WTC11 (cell line): ENCODE measurements at regions not wholly inside any gene's neighbourhood (a gene's known extent, or its start where the extent isn't known, plus 50 kb on each side); places are given as distances from the start of the nearest gene placed in this dataset.

Experiments
- ATAC-seq: fragments of 200-7000 bp; cut with Tn5 transposase; 2 replicates; pipeline ENCODE4 v1.10.0; 2021; ENCODE audit warnings: mild to moderate bottlenecking, moderate library complexity
- CTCF ChIA-PET: fragments of 300-600 bp; sonication (Branson Sonifier 250); formaldehyde crosslinking; loops from one replicate; lab custom pipeline; 2021; ENCODE audit warnings: antibody characterized with exemption; lab: Charles Lee
- POLR2A ChIA-PET: fragments of 350-600 bp; sonication (Branson Sonifier 250); formaldehyde crosslinking; loops from one replicate; lab custom pipeline; 2021; ENCODE audit warnings: antibody characterized with exemption; lab: Charles Lee
- DNase-seq: peaks from one replicate; pipeline ENCODE4 v3.0.0; 2021; ENCODE audit warnings: low spot score
- H3K27ac Mint-ChIP-seq: 2 replicates; pipeline ENCODE4 v1.8.0; 2021; ENCODE audit warnings: mixed read lengths
- H3K27me3 Mint-ChIP-seq: 2 replicates; pipeline ENCODE4 v1.8.0; 2021; ENCODE audit warnings: low read depth, mild to moderate bottlenecking, moderate library complexity, mixed read lengths
- H3K36me3 Mint-ChIP-seq: 2 replicates; pipeline ENCODE4 v1.8.0; 2021; ENCODE audit warnings: mixed read lengths
- H3K4me1 Mint-ChIP-seq: 2 replicates; pipeline ENCODE4 v1.8.0; 2022; ENCODE audit warnings: mixed read lengths
- H3K4me3 Mint-ChIP-seq: 2 replicates; pipeline ENCODE4 v1.8.0; 2021; ENCODE audit warnings: mild to moderate bottlenecking, moderate library complexity, mixed read lengths
- H3K9me3 Mint-ChIP-seq: 2 replicates; pipeline ENCODE4 v1.8.0; 2021; ENCODE audit warnings: mixed read lengths
- CBFB ChIP-seq: sonication (generic); formaldehyde crosslinking; IDR thresholded peaks from 2 replicates; pipeline ENCODE4 v1.8.1; 2022; ENCODE audit warnings: mild to moderate bottlenecking, low read depth, missing genetic modification reagents
- ELF4 ChIP-seq: sonication (generic); formaldehyde crosslinking; IDR thresholded peaks from 2 replicates; pipeline ENCODE4 v1.8.1; 2022; ENCODE audit warnings: low read depth, mild to moderate bottlenecking, moderate library complexity, missing genetic modification reagents
- FOXP1 ChIP-seq: sonication (generic); formaldehyde crosslinking; IDR thresholded peaks from 2 replicates; pipeline ENCODE4 v1.8.0; 2022; ENCODE audit warnings: missing genetic modification reagents, mild to moderate bottlenecking, moderate library complexity, borderline replicate concordance
- GABPB1 ChIP-seq: sonication (generic); formaldehyde crosslinking; IDR thresholded peaks from 2 replicates; pipeline ENCODE4 v1.8.1; 2023; ENCODE audit warnings: mild to moderate bottlenecking, missing genetic modification reagents
- MXD4 ChIP-seq: fragments of 250-450 bp; sonication (Bioruptor Pico); IDR thresholded peaks from 2 replicates; pipeline ENCODE4 v1.8.0; 2021; ENCODE audit warnings: mild to moderate bottlenecking, moderate library complexity, borderline replicate concordance
- NFE2L1 ChIP-seq: sonication (generic); formaldehyde crosslinking; IDR thresholded peaks from 2 replicates; pipeline ENCODE4 v1.8.1; 2023; ENCODE audit warnings: missing genetic modification reagents
- OVOL2 ChIP-seq: fragments of 250-450 bp; sonication (Bioruptor Pico); IDR thresholded peaks from 2 replicates; pipeline ENCODE4 v1.9.0; 2021; ENCODE audit warnings: mild to moderate bottlenecking, borderline replicate concordance
- RELA ChIP-seq: sonication (generic); formaldehyde crosslinking; IDR thresholded peaks from 2 replicates; pipeline ENCODE4 v1.8.1; 2022; ENCODE audit warnings: missing genetic modification reagents, mild to moderate bottlenecking, borderline replicate concordance
- SMAD4 ChIP-seq: sonication (generic); formaldehyde crosslinking; IDR thresholded peaks from 2 replicates; pipeline ENCODE4 v1.8.0; 2022; ENCODE audit warnings: mild to moderate bottlenecking, missing genetic modification reagents
- TEAD4 ChIP-seq: sonication (generic); formaldehyde crosslinking; IDR thresholded peaks from 2 replicates; pipeline ENCODE4 v1.8.0; 2022; ENCODE audit warnings: mild to moderate bottlenecking, missing genetic modification reagents
- TP53 ChIP-seq: sonication (generic); formaldehyde crosslinking; IDR thresholded peaks from 2 replicates; pipeline ENCODE4 v1.8.1; 2023; ENCODE audit warnings: mild to moderate bottlenecking, missing genetic modification reagents
- ZNF121 ChIP-seq: sonication (generic); formaldehyde crosslinking; IDR thresholded peaks from 2 replicates; pipeline ENCODE4 v1.8.0; 2023; ENCODE audit warnings: missing genetic modification reagents
- ZNF416 ChIP-seq: fragments of 250-450 bp; sonication (Bioruptor Pico); IDR thresholded peaks from 2 replicates; pipeline ENCODE4 v1.9.0; 2021; ENCODE audit warnings: mild to moderate bottlenecking, inconsistent platforms
- ZNF423 ChIP-seq: fragments of 250-450 bp; sonication (Bioruptor Pico); IDR thresholded peaks from 2 replicates; pipeline ENCODE4 v2.1.2; 2022; ENCODE audit warnings: mild to moderate bottlenecking, moderate library complexity
- TF ChIP-seq, protein P1 (sequence below): sonication (generic); formaldehyde crosslinking; IDR thresholded peaks from 2 replicates; pipeline ENCODE4 v1.8.0; 2022; ENCODE audit warnings: mild to moderate bottlenecking, missing genetic modification reagents
- TF ChIP-seq, protein P2 (sequence below): fragments of 250-450 bp; sonication (Bioruptor Pico); IDR thresholded peaks from 2 replicates; pipeline ENCODE4 v1.9.0; 2021; ENCODE audit warnings: moderate library complexity, mild to moderate bottlenecking, inconsistent platforms, borderline replicate concordance
- TF ChIP-seq, protein P3 (sequence below): sonication (generic); formaldehyde crosslinking; IDR thresholded peaks from 2 replicates; pipeline ENCODE4 v1.8.1; 2022; ENCODE audit warnings: missing genetic modification reagents, borderline replicate concordance
- TF ChIP-seq, protein P4 (sequence below): sonication (generic); formaldehyde crosslinking; IDR thresholded peaks from 2 replicates; pipeline ENCODE4 v1.8.0; 2023; ENCODE audit warnings: mild to moderate bottlenecking, missing genetic modification reagents

DNA sequence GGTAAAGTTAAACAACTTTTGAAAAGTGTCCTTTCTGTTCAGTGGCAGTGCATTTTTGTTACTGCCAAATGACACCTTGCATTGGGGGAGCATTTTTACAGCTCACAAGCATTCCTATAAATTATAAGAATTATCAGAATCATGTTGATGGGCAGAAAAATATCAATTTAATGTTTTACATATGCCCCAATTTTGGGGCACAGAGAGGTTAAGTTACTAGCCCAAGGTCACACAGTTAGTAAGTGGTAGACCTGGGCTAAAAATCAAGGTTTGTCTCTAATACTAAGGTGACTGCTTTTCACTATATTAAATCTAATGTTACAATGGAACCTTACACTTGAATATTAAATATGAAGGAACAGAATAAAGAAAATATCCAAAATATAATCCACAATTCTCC lies 180.1 kb upstream of the IVNS1ABP start:
- no peak for TF ChIP-seq ZNF416 (CRISPR knock-in tag)
- no peak for TF ChIP-seq OVOL2 (CRISPR knock-in tag)
- no peak for TF ChIP-seq RELA
- H3K4me3 Mint-ChIP-seq, result no peak overlapping the region
- H3K9me3 Mint-ChIP-seq, result peaks cover 3% of the 10 kb centered on the region; the same call in 1 of the 2 replicates
- no peaks in the 10 kb centered on the region for H3K4me1 Mint-ChIP-seq
- ChIA-PET POLR2A (no interaction called here), CTCF (no interaction called here)
- no peaks in the 10 kb centered on the region for H3K27me3 Mint-ChIP-seq
- H3K27ac Mint-ChIP-seq, result no peak overlapping the region
- DNase-seq (no peak), ATAC-seq (no peak)
- H3K36me3 Mint-ChIP-seq, result no peaks in the 10 kb centered on the region

- Mint-ChIP-seq H3K4me3 (no peak overlapping the region), H3K27me3 (no peaks in the 10 kb centered on the region), H3K27ac (no peak overlapping the region), H3K4me1 (no peaks in the 10 kb centered on the region), H3K36me3 (no peaks in the 10 kb centered on the region), H3K9me3 (peaks cover 3% of the 10 kb centered on the region; the same call in 1 of the 2 replicates)
- DNase-seq (no peak), ATAC-seq (no peak)
- POLR2A ChIA-PET, result no interaction called here
- TF ChIP-seq ELF4 (CRISPR knock-in tag) (no peak), ZNF423 (no peak), ZNF121 (CRISPR knock-in tag) (no peak), TEAD4 (CRISPR knock-in tag) (no peak), TP53 (CRISPR knock-in tag) (no peak), MXD4 (no peak), CBFB (no peak), SMAD4 (no peak)
- TF ChIP-seq, protein P1, sequence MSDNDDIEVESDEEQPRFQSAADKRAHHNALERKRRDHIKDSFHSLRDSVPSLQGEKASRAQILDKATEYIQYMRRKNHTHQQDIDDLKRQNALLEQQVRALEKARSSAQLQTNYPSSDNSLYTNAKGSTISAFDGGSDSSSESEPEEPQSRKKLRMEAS (CRISPR knock-in tag), result no peak
- TF ChIP-seq, protein P2, sequence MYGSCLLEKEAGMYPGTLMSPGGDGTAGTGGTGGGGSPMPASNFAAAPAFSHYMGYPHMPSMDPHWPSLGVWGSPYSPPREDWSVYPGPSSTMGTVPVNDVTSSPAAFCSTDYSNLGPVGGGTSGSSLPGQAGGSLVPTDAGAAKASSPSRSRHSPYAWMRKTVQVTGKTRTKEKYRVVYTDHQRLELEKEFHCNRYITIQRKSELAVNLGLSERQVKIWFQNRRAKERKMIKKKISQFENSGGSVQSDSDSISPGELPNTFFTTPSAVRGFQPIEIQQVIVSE, result no peak
- CTCF ChIA-PET, result interaction anchor here (1.2 kb wide), 1 partner anchor 179 kb away, joined by 4 read pairs; the partner anchor contains the start of gene IVNS1ABP
Observed at GRCh38 chr1:185495898-185496297, 178.9 kb upstream of the IVNS1ABP start.

- TF ChIP-seq RELA (no peak), NFE2L1 (no peak), FOXP1 (no peak), TEAD4 (CRISPR knock-in tag) (no peak), OVOL2 (CRISPR knock-in tag) (no peak), GABPB1 (CRISPR knock-in tag) (no peak), CBFB (no peak)
- TF ChIP-seq, protein P3, sequence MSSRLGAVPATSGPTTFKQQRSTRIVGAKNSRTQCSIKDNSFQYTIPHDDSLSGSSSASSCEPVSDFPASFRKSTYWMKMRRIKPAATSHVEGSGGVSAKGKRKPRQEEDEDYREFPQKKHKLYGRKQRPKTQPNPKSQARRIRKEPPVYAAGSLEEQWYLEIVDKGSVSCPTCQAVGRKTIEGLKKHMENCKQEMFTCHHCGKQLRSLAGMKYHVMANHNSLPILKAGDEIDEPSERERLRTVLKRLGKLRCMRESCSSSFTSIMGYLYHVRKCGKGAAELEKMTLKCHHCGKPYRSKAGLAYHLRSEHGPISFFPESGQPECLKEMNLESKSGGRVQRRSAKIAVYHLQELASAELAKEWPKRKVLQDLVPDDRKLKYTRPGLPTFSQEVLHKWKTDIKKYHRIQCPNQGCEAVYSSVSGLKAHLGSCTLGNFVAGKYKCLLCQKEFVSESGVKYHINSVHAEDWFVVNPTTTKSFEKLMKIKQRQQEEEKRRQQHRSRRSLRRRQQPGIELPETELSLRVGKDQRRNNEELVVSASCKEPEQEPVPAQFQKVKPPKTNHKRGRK (CRISPR knock-in tag), result no peak
- TF ChIP-seq, protein P4, sequence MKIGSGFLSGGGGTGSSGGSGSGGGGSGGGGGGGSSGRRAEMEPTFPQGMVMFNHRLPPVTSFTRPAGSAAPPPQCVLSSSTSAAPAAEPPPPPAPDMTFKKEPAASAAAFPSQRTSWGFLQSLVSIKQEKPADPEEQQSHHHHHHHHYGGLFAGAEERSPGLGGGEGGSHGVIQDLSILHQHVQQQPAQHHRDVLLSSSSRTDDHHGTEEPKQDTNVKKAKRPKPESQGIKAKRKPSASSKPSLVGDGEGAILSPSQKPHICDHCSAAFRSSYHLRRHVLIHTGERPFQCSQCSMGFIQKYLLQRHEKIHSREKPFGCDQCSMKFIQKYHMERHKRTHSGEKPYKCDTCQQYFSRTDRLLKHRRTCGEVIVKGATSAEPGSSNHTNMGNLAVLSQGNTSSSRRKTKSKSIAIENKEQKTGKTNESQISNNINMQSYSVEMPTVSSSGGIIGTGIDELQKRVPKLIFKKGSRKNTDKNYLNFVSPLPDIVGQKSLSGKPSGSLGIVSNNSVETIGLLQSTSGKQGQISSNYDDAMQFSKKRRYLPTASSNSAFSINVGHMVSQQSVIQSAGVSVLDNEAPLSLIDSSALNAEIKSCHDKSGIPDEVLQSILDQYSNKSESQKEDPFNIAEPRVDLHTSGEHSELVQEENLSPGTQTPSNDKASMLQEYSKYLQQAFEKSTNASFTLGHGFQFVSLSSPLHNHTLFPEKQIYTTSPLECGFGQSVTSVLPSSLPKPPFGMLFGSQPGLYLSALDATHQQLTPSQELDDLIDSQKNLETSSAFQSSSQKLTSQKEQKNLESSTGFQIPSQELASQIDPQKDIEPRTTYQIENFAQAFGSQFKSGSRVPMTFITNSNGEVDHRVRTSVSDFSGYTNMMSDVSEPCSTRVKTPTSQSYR, result no peak
- ChIA-PET CTCF (no interaction called here), POLR2A (no interaction called here)
- no peaks in the 10 kb centered on the region for H3K4me1 Mint-ChIP-seq
- DNase-seq, result no peak
- peaks cover 3% of the 10 kb centered on the region; the same call in 1 of the 2 replicates for H3K9me3 Mint-ChIP-seq
- no peaks in the 10 kb centered on the region for H3K36me3 Mint-ChIP-seq
- no peak overlapping the region for H3K27ac Mint-ChIP-seq
- H3K4me3 Mint-ChIP-seq, result no peak overlapping the region
- no peaks in the 10 kb centered on the region for H3K27me3 Mint-ChIP-seq
- no peak for ATAC-seq
Observed at GRCh38 chr1:185495007-185495406, 178.0 kb upstream of the IVNS1ABP start.
